ENCODE measurements at regions not wholly inside any gene's neighbourhood (a gene's known extent, or its start where the extent isn't known, plus 50 kb on each side); places are given as distances from the start of the nearest gene placed in this dataset.

GRCh38 chr2:193965263-193965662, 1691.8 kb upstream of the SLC39A10 start:
- TF ChIP-seq POLR2A (IDR thresholded peaks at IDR 0.05) (no peak), CTCF (IDR thresholded peaks at IDR 0.05) (no peak)

Measured in lower leg skin (tissue), 3 donors.